Panc1 (cell line): ENCODE measurements at regions not wholly inside any gene's neighbourhood (a gene's known extent, or its start where the extent isn't known, plus 50 kb on each side); places are given as distances from the start of the nearest gene placed in this dataset.

Source experiments
- ATAC-seq: fragments of 200-7000 bp; cut with Tn5 transposase; 2 replicates; pipeline ENCODE4 v1.9.1; 2020; ENCODE audit warnings: mild to moderate bottlenecking, moderate library complexity
- BruUV-seq: library from RNA; stranded (reverse); fragments of 400-500 nt; replicated peaks from 2 replicates; lab custom pipeline; 2021; lab: Mats Ljungman, UMichigan
- CTCF ChIA-PET: fragments of 300-600 bp; sonication (Branson Sonifier 250); formaldehyde crosslinking; loops from one replicate; lab custom pipeline; 2022; ENCODE audit warnings: antibody characterized with exemption; lab: Charles Lee
- POLR2A ChIA-PET: fragments of 300-600 bp; sonication (Branson Sonifier 250); formaldehyde crosslinking; loops from one replicate; lab custom pipeline; 2022; ENCODE audit warnings: antibody characterized with exemption; lab: Charles Lee
- DNase-seq: peaks from one replicate; pipeline ENCODE4 v3.0.0-alpha.2; 2010; ENCODE audit warnings: low read depth, low spot score
- H3K27ac ChIP-seq: 2 replicates; pipeline ENCODE4 v1.5.1; 2011; ENCODE audit warnings: mild to moderate bottlenecking, low read length, inconsistent platforms
- H3K27me3 ChIP-seq: fragments of 200-500 bp; sonication (Bioruptor generic); 2 replicates; pipeline ENCODE4 v1.6.0; 2014; ENCODE audit warnings: low read length, inconsistent platforms; ENCODE audit not compliant: control insufficient read depth, insufficient read depth
- H3K36me3 ChIP-seq: fragments of 200-500 bp; sonication (Bioruptor generic); 2 replicates; pipeline ENCODE4 v1.5.1; 2014; ENCODE audit warnings: inconsistent platforms, mild to moderate bottlenecking, low read length, moderate library complexity; ENCODE audit not compliant: control insufficient read depth, insufficient read depth
- H3K4me1 ChIP-seq: 2 replicates; pipeline ENCODE4 v1.5.1; 2011; ENCODE audit warnings: inconsistent platforms, mild to moderate bottlenecking, low read length, moderate library complexity; ENCODE audit not compliant: control insufficient read depth, insufficient read depth
- H3K4me3 ChIP-seq, 2 experiments: 2 replicates each; pipeline ENCODE4 v1.5.1; 2011 to 2012; ENCODE audit warnings: low read depth in 2 of 2, low read length in 2 of 2, mild to moderate bottlenecking in 2 of 2, inconsistent platforms in 1 of 2, moderate library complexity in 1 of 2
- H3K9me3 ChIP-seq: fragments of 200-500 bp; sonication (Bioruptor generic); 2 replicates; pipeline ENCODE4 v1.5.1; 2014; ENCODE audit warnings: low read depth, mild to moderate bottlenecking, inconsistent platforms, low read length, moderate library complexity; ENCODE audit not compliant: control insufficient read depth, insufficient read depth
- POLR2AphosphoS5 ChIP-seq: IDR thresholded peaks from 2 replicates; pipeline ENCODE4 v1.6.1; 2012; ENCODE audit warnings: mild to moderate bottlenecking, low read depth, low read length, moderate library complexity
- SIN3A ChIP-seq: IDR thresholded peaks from 2 replicates; pipeline ENCODE4 v1.6.1; 2012; ENCODE audit warnings: low read depth, mild to moderate bottlenecking, low read length, moderate library complexity, borderline replicate concordance; ENCODE audit not compliant: insufficient read depth
- TCF7L2 ChIP-seq: IDR thresholded peaks from 2 replicates; pipeline ENCODE4 v1.6.1; 2011; ENCODE audit warnings: mild to moderate bottlenecking, low read depth, low read length, inconsistent platforms
- in situ Hi-C: cut with HindIII; loops from 2 replicates; pipeline ENCODE4 v1.10.0; 2016; ENCODE audit warnings: low sequenced_read_pairs, low pct_unique_long_range_greater_than_20kb
- intact Hi-C: fragments of 100-400 bp; cut with micrococcal nuclease; formaldehyde crosslinking; loops from one replicate; pipeline ENCODE4 v1.10.0; 2022; ENCODE audit not compliant: unreplicated experiment
- TF ChIP-seq, protein P1 (sequence below): fragments of 450-650 bp; IDR thresholded peaks from 2 replicates; pipeline ENCODE4 v1.5.1; 2017; ENCODE audit warnings: mild to moderate bottlenecking
- TF ChIP-seq, protein P2 (sequence below), 2 experiments: IDR thresholded peaks; 2 replicates each; pipeline ENCODE4 v1.6.1; 2011 to 2012; ENCODE audit warnings: low read depth in 2 of 2, control low read depth in 1 of 2, low read length in 1 of 2, mild to moderate bottlenecking in 1 of 2, moderate library complexity in 1 of 2; ENCODE audit not compliant: insufficient read depth in 1 of 2

DNA sequence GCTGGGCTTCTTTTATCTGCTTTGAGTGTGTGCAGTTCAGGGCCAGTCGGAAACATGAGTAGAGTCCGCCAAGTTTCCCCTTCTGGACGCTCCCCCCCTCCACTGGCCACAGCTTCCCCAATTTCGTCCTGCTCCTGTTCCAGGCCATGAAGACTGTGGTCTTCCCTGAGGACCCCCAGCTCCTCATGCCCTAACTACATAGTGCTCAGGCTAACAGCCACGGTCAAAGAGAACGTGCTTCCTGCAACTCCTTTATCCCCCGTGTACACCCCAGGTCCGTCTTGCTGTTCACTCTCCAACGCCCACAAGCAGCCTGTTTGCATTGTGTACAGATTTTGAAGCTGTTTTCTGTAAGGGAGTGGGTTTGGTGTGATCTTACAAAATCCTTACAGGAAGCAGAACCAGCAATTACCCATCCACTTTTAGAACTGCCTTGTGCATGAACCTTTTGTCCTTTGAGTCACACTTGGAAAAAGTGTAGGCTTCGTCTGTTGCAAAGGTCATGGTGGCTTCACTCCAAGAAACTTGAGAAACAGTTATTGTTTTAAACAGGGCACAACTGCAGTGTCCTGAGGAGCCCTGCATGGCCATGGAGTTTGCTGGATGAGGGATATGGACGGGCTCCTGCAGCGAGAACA is 77.0 kb upstream of the FAM20C start:
- intact Hi-C loops, result no loop called here
- CTCF ChIA-PET, result no interaction called here
- BruUV-seq, result no TSS peak
- TF ChIP-seq SIN3A (no peak), TCF7L2 (no peak), POLR2AphosphoS5 (no peak)
- TF ChIP-seq, protein P1, sequence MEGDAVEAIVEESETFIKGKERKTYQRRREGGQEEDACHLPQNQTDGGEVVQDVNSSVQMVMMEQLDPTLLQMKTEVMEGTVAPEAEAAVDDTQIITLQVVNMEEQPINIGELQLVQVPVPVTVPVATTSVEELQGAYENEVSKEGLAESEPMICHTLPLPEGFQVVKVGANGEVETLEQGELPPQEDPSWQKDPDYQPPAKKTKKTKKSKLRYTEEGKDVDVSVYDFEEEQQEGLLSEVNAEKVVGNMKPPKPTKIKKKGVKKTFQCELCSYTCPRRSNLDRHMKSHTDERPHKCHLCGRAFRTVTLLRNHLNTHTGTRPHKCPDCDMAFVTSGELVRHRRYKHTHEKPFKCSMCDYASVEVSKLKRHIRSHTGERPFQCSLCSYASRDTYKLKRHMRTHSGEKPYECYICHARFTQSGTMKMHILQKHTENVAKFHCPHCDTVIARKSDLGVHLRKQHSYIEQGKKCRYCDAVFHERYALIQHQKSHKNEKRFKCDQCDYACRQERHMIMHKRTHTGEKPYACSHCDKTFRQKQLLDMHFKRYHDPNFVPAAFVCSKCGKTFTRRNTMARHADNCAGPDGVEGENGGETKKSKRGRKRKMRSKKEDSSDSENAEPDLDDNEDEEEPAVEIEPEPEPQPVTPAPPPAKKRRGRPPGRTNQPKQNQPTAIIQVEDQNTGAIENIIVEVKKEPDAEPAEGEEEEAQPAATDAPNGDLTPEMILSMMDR, result no peak
- TF ChIP-seq, protein P2, sequence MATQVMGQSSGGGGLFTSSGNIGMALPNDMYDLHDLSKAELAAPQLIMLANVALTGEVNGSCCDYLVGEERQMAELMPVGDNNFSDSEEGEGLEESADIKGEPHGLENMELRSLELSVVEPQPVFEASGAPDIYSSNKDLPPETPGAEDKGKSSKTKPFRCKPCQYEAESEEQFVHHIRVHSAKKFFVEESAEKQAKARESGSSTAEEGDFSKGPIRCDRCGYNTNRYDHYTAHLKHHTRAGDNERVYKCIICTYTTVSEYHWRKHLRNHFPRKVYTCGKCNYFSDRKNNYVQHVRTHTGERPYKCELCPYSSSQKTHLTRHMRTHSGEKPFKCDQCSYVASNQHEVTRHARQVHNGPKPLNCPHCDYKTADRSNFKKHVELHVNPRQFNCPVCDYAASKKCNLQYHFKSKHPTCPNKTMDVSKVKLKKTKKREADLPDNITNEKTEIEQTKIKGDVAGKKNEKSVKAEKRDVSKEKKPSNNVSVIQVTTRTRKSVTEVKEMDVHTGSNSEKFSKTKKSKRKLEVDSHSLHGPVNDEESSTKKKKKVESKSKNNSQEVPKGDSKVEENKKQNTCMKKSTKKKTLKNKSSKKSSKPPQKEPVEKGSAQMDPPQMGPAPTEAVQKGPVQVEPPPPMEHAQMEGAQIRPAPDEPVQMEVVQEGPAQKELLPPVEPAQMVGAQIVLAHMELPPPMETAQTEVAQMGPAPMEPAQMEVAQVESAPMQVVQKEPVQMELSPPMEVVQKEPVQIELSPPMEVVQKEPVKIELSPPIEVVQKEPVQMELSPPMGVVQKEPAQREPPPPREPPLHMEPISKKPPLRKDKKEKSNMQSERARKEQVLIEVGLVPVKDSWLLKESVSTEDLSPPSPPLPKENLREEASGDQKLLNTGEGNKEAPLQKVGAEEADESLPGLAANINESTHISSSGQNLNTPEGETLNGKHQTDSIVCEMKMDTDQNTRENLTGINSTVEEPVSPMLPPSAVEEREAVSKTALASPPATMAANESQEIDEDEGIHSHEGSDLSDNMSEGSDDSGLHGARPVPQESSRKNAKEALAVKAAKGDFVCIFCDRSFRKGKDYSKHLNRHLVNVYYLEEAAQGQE (IDR thresholded peaks at IDR 0.05; ENCODE audit: insufficient read depth in 1 of 2, low read depth in 2 of 2, low read length in 1 of 2), result no peak
- no peak overlapping the region for H3K27ac ChIP-seq
- no peak for DNase-seq
- H3K27me3 ChIP-seq, result no peaks in the 10 kb centered on the region
- H3K4me1 ChIP-seq, result peaks cover 2% of the 10 kb centered on the region; the same call in 1 of the 2 replicates
- ATAC-seq, result no peak
- in situ Hi-C loops, result no loop called here
- POLR2A ChIA-PET, result no interaction called here
- peaks cover 20% of the 10 kb centered on the region; the same call in 1 of the 2 replicates for H3K9me3 ChIP-seq
- H3K36me3 ChIP-seq, result no peaks in the 10 kb centered on the region
- H3K4me3 ChIP-seq, result no peak overlapping the region

DNA sequence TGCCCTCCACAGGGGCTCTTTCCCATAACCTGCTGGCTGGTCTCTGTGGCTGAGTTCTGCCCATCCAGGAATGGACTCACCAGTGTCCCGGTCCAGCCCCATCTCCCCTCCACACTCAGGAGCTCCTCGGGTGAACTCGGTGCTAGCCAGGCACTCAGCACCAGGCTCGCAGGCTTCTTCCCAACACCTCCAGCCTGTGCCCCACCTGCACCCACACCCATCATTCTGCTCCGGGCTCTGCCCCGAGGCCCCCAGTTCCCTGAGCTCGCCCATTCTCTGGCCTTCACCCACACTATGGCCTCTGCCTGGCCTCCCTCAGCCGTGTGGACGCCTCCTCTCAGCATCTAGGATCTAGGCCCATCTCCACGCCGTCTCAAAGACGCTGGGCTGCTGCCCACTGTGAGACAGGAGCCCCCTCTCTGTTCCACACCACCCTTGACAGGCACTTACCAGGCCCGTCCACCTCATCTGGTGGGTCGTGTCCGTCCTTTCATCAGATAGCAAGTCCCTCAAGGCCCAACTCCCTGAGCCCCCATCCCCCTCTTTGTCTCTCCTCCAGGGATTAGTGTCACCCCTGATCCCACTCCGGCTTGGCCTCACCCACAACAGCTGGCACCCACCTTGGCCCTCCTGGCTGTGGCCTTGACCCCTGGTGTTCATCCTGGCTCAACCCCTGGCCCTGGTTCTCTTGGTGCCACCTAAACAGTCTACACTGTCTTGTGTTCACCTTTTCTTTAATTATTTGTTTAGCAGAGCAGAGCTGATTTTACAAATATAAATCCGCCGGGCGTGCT is 76.0 kb upstream of the FAM20C start:
- peaks cover 20% of the 10 kb centered on the region; the same call in 1 of the 2 replicates for H3K9me3 ChIP-seq
- no peaks in the 10 kb centered on the region for H3K27me3 ChIP-seq
- H3K36me3 ChIP-seq, result no peaks in the 10 kb centered on the region
- ChIA-PET CTCF (no interaction called here), POLR2A (no interaction called here)
- no peak for TF ChIP-seq POLR2AphosphoS5
- TF ChIP-seq, protein P2 (IDR thresholded peaks at IDR 0.05; ENCODE audit: insufficient read depth in 1 of 2, low read depth in 2 of 2, low read length in 1 of 2), result no peak
- no peak for TF ChIP-seq SIN3A
- TF ChIP-seq, protein P1, result no peak
- no peak for TF ChIP-seq TCF7L2
- intact Hi-C loops (no loop called here), in situ Hi-C loops (no loop called here)
- no peak for ATAC-seq
- H3K4me3 ChIP-seq, result no peak overlapping the region
- no peak for DNase-seq
- peaks cover 2% of the 10 kb centered on the region; the same call in 1 of the 2 replicates for H3K4me1 ChIP-seq
- no peak overlapping the region for H3K27ac ChIP-seq
- BruUV-seq, result no TSS peak
